ENCODE measurements at regions not wholly inside any gene's neighbourhood (a gene's known extent, or its start where the extent isn't known, plus 50 kb on each side); places are given as distances from the start of the nearest gene placed in this dataset.

GRCh38 chr9:106322706-106323245, 540.2 kb upstream of the ZNF462 start:
- peaks cover 3% of the 10 kb centered on the region for H3K9me3 Mint-ChIP-seq (ENCODE audit: low read depth)
- H3K27ac Mint-ChIP-seq, result no peak overlapping the region
- no peak for ATAC-seq
- CTCF ChIA-PET, result no interaction called here
- H3K4me3 Mint-ChIP-seq, result no peak overlapping the region
- no peaks in the 10 kb centered on the region for H3K4me1 Mint-ChIP-seq
- DNase-seq, result no peak
- H3K36me3 Mint-ChIP-seq, result no peaks in the 10 kb centered on the region
- H3K27me3 Mint-ChIP-seq, result no peaks in the 10 kb centered on the region

- Mint-ChIP-seq H3K36me3 (no peaks in the 10 kb centered on the region), H3K4me3 (no peak overlapping the region), H3K27ac (no peak overlapping the region), H3K27me3 (no peaks in the 10 kb centered on the region), H3K9me3 (ENCODE audit: low read depth) (peaks cover 3% of the 10 kb centered on the region), H3K4me1 (no peaks in the 10 kb centered on the region)
- CTCF ChIA-PET, result no interaction called here
- ATAC-seq (no peak), DNase-seq (no peak)
Observed at GRCh38 chr9:106324053-106324585, 538.8 kb upstream of the ZNF462 start.

- CTCF ChIA-PET, result no interaction called here
- Mint-ChIP-seq H3K4me3 (no peak overlapping the region), H3K27ac (no peak overlapping the region), H3K4me1 (no peaks in the 10 kb centered on the region), H3K27me3 (no peaks in the 10 kb centered on the region), H3K9me3 (ENCODE audit: low read depth) (peaks cover 3% of the 10 kb centered on the region), H3K36me3 (no peaks in the 10 kb centered on the region)
- no peak for DNase-seq
- no peak for ATAC-seq
Observed at GRCh38 chr9:106324591-106325280, 538.2 kb upstream of the ZNF462 start.

- Mint-ChIP-seq H3K27ac (no peak overlapping the region), H3K36me3 (no peaks in the 10 kb centered on the region), H3K27me3 (no peaks in the 10 kb centered on the region), H3K4me1 (no peaks in the 10 kb centered on the region), H3K4me3 (no peak overlapping the region), H3K9me3 (ENCODE audit: low read depth) (peaks cover 5% of the 10 kb centered on the region)
- CTCF ChIA-PET, result no interaction called here
- no peak for DNase-seq
- no peak for ATAC-seq
Observed at GRCh38 chr9:106326493-106326892, 536.5 kb upstream of the ZNF462 start.

- CTCF ChIA-PET, result no interaction called here
- Mint-ChIP-seq H3K27ac (no peak overlapping the region), H3K36me3 (no peaks in the 10 kb centered on the region), H3K4me1 (no peaks in the 10 kb centered on the region), H3K4me3 (no peak overlapping the region), H3K9me3 (ENCODE audit: low read depth) (peaks cover 6% of the 10 kb centered on the region), H3K27me3 (no peaks in the 10 kb centered on the region)
- ATAC-seq (no peak), DNase-seq (no peak)
Observed at GRCh38 chr9:106333481-106333880, 529.5 kb upstream of the ZNF462 start.

GRCh38 chr9:106334081-106334480, 528.9 kb upstream of the ZNF462 start:
- no peak overlapping the region for H3K4me3 Mint-ChIP-seq
- CTCF ChIA-PET, result no interaction called here
- no peaks in the 10 kb centered on the region for H3K4me1 Mint-ChIP-seq
- H3K9me3 Mint-ChIP-seq (ENCODE audit: low read depth), result peaks cover 6% of the 10 kb centered on the region
- no peak overlapping the region for H3K27ac Mint-ChIP-seq
- no peaks in the 10 kb centered on the region for H3K27me3 Mint-ChIP-seq
- H3K36me3 Mint-ChIP-seq, result no peaks in the 10 kb centered on the region
- ATAC-seq (no peak), DNase-seq (no peak)

- Mint-ChIP-seq H3K36me3 (no peaks in the 10 kb centered on the region), H3K4me3 (no peak overlapping the region), H3K27me3 (no peaks in the 10 kb centered on the region), H3K4me1 (no peaks in the 10 kb centered on the region), H3K27ac (no peak overlapping the region), H3K9me3 (ENCODE audit: low read depth) (peaks cover 3% of the 10 kb centered on the region)
- CTCF ChIA-PET, result no interaction called here
- DNase-seq (no peak), ATAC-seq (no peak)
Observed at GRCh38 chr9:106339882-106340281, 523.1 kb upstream of the ZNF462 start.

- CTCF ChIA-PET, result no interaction called here
- peaks cover 7% of the 10 kb centered on the region for H3K9me3 Mint-ChIP-seq (ENCODE audit: low read depth)
- no peaks in the 10 kb centered on the region for H3K36me3 Mint-ChIP-seq
- H3K4me3 Mint-ChIP-seq, result no peak overlapping the region
- no peaks in the 10 kb centered on the region for H3K4me1 Mint-ChIP-seq
- no peaks in the 10 kb centered on the region for H3K27me3 Mint-ChIP-seq
- ATAC-seq (no peak), DNase-seq (no peak)
- no peak overlapping the region for H3K27ac Mint-ChIP-seq
Observed at GRCh38 chr9:106350777-106351176, 512.2 kb upstream of the ZNF462 start.

- DNase-seq (no peak), ATAC-seq (no peak)
- Mint-ChIP-seq H3K27me3 (no peaks in the 10 kb centered on the region), H3K36me3 (no peaks in the 10 kb centered on the region), H3K27ac (no peak overlapping the region), H3K4me1 (no peaks in the 10 kb centered on the region), H3K4me3 (no peak overlapping the region), H3K9me3 (ENCODE audit: low read depth) (peaks cover 4% of the 10 kb centered on the region)
- CTCF ChIA-PET, result no interaction called here
Observed at GRCh38 chr9:106356924-106357323, 506.0 kb upstream of the ZNF462 start.

- CTCF ChIA-PET, result no interaction called here
- DNase-seq (no peak), ATAC-seq (no peak)
- no peak overlapping the region for H3K4me3 Mint-ChIP-seq
- H3K4me1 Mint-ChIP-seq, result no peaks in the 10 kb centered on the region
- no peak overlapping the region for H3K27ac Mint-ChIP-seq
- no peaks in the 10 kb centered on the region for H3K27me3 Mint-ChIP-seq
- H3K9me3 Mint-ChIP-seq (ENCODE audit: low read depth), result peaks cover 4% of the 10 kb centered on the region
- no peaks in the 10 kb centered on the region for H3K36me3 Mint-ChIP-seq
Observed at GRCh38 chr9:106358331-106358730, 504.6 kb upstream of the ZNF462 start.

GRCh38 chr9:106376689-106377088, 486.3 kb upstream of the ZNF462 start:
- Mint-ChIP-seq H3K27ac (no peak overlapping the region), H3K27me3 (no peaks in the 10 kb centered on the region), H3K4me1 (no peaks in the 10 kb centered on the region), H3K36me3 (no peaks in the 10 kb centered on the region), H3K4me3 (no peak overlapping the region), H3K9me3 (ENCODE audit: low read depth) (peaks cover 9% of the 10 kb centered on the region)
- DNase-seq (no peak), ATAC-seq (no peak)
- CTCF ChIA-PET, result no interaction called here

GRCh38 chr9:106383072-106383471, 479.9 kb upstream of the ZNF462 start:
- Mint-ChIP-seq H3K4me1 (no peaks in the 10 kb centered on the region), H3K27me3 (no peaks in the 10 kb centered on the region), H3K4me3 (no peak overlapping the region), H3K36me3 (no peaks in the 10 kb centered on the region), H3K27ac (no peak overlapping the region), H3K9me3 (ENCODE audit: low read depth) (peaks cover 13% of the 10 kb centered on the region)
- ATAC-seq, result no peak
- DNase-seq, result no peak
- CTCF ChIA-PET, result no interaction called here

GRCh38 chr9:106387965-106388364, 475.0 kb upstream of the ZNF462 start:
- no peak overlapping the region for H3K27ac Mint-ChIP-seq
- DNase-seq (no peak), ATAC-seq (no peak)
- no peaks in the 10 kb centered on the region for H3K27me3 Mint-ChIP-seq
- peaks cover 11% of the 10 kb centered on the region for H3K9me3 Mint-ChIP-seq (ENCODE audit: low read depth)
- H3K4me1 Mint-ChIP-seq, result no peaks in the 10 kb centered on the region
- H3K4me3 Mint-ChIP-seq, result no peak overlapping the region
- CTCF ChIA-PET, result no interaction called here
- H3K36me3 Mint-ChIP-seq, result no peaks in the 10 kb centered on the region

GRCh38 chr9:106393226-106393625, 469.7 kb upstream of the ZNF462 start:
- Mint-ChIP-seq H3K27me3 (no peaks in the 10 kb centered on the region), H3K36me3 (no peaks in the 10 kb centered on the region), H3K9me3 (ENCODE audit: low read depth) (peaks cover 3% of the 10 kb centered on the region), H3K4me3 (no peak overlapping the region), H3K27ac (no peak overlapping the region), H3K4me1 (no peaks in the 10 kb centered on the region)
- ATAC-seq (no peak), DNase-seq (no peak)
- CTCF ChIA-PET, result no interaction called here
